ENCODE measurements at regions not wholly inside any gene's neighbourhood (a gene's known extent, or its start where the extent isn't known, plus 50 kb on each side); places are given as distances from the start of the nearest gene placed in this dataset.

DNA sequence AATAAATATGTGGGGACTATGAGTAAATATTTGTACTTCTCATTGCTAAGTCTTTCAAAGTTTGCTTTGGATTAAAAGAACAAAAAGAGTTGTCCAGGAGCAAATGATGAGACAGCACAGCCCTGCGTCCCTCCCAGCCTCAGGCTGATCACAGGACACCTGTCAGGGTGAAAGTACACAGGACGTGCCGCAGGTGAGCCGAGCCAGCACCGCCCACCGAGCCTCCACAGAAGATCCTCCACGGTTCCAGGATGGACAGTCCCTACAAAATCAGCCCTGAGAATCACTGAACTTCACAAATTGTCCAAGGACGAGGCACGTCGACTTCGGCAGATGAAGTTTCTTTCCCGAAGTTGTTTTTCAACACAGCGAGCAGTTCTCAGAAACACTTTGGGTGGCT, 661.5 kb downstream of the BRD1 start:
- Mint-ChIP-seq H3K9me3 (peaks cover 2% of the 10 kb centered on the region), H3K36me3 (ENCODE audit: low read depth) (no peaks in the 10 kb centered on the region), H3K4me1 (no peaks in the 10 kb centered on the region), H3K4me3 (no peak overlapping the region), H3K27ac (ENCODE audit: unreplicated experiment) (no peak overlapping the region), H3K27me3 (ENCODE audit: low read depth) (peaks cover 1% of the 10 kb centered on the region)
- DNase-seq (ENCODE audit: low read depth, low spot score): no peak
- TF ChIP-seq, protein P1, sequence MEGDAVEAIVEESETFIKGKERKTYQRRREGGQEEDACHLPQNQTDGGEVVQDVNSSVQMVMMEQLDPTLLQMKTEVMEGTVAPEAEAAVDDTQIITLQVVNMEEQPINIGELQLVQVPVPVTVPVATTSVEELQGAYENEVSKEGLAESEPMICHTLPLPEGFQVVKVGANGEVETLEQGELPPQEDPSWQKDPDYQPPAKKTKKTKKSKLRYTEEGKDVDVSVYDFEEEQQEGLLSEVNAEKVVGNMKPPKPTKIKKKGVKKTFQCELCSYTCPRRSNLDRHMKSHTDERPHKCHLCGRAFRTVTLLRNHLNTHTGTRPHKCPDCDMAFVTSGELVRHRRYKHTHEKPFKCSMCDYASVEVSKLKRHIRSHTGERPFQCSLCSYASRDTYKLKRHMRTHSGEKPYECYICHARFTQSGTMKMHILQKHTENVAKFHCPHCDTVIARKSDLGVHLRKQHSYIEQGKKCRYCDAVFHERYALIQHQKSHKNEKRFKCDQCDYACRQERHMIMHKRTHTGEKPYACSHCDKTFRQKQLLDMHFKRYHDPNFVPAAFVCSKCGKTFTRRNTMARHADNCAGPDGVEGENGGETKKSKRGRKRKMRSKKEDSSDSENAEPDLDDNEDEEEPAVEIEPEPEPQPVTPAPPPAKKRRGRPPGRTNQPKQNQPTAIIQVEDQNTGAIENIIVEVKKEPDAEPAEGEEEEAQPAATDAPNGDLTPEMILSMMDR (conservative IDR thresholded peaks at IDR 0.05): no peak

DNA sequence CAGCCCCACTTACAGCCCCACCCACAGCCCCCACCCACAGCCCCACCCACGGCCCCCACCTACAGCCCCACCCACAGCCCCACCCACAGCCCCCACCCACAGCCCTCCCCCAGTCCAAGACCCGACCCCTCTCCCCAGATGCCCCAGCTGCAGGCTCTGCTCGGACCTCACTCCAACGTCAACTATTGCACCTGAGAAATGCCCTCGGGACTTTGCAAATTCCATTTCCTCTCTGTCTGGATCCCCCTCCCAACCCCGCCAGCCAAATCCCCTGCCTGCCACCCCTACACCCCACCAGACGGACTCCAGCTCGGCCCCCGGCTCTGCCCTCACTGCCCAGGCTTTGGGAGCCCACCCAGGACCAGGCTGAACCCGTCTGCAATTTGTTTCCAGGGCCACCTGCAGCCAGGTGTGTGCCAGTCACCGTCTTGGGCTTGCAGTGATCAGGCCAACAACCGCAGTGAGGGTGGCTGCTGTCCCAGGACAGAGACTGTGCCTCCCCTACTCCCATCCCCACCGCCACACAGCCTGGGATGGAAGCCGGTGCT, 662.8 kb downstream of the BRD1 start:
- no peaks in the 10 kb centered on the region for H3K27me3 Mint-ChIP-seq (ENCODE audit: low read depth)

DNA sequence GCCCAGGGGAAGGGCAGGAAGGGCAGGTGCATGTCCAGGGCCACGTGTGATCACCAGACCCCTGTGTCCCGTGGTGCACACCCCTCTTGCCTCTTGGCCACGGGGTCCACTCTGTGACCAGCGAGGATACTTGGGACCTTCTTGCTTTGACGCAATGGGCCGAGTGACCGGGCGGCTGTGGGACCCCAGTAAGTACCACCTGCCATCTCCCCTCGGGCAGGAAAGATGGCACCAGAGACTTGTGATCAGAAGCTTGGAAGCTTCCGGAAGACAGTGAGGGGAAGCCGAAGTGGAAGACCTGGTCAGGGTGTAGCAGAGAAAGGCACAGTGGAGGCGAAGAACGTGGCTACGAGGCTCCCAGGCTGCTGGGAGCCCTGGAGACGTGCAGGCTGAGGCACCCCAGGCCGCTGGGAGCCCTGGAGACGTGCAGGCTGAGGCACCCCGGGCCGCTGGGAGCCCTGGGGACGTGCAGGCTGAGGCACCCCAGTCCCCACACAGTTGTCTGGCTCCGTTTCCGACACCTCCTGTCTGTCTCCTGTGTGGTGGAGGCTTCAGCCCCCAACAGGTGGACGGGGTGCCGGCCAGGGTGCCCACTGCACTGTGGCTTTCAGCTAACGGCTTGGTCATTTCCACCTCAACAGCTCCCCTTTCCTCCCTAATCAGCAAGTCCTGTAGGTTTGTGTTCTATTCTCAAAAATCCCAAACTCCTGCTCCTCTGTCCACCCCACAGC, 663.5 kb downstream of the BRD1 start:
- Mint-ChIP-seq H3K36me3 (ENCODE audit: low read depth) (no peaks in the 10 kb centered on the region), H3K4me1 (no peaks in the 10 kb centered on the region), H3K9me3 (no peaks in the 10 kb centered on the region), H3K27me3 (ENCODE audit: low read depth) (no peaks in the 10 kb centered on the region), H3K27ac (ENCODE audit: unreplicated experiment) (no peak overlapping the region), H3K4me3 (no peak overlapping the region)
- TF ChIP-seq, protein P1 (conservative IDR thresholded peaks at IDR 0.05): no peak
- DNase-seq (ENCODE audit: low read depth, low spot score): no peak

More for the DNA sequence above, 662.8 kb downstream of the BRD1 start:
- no peak overlapping the region for H3K4me3 Mint-ChIP-seq
- H3K4me1 Mint-ChIP-seq: no peaks in the 10 kb centered on the region
- no peaks in the 10 kb centered on the region for H3K36me3 Mint-ChIP-seq (ENCODE audit: low read depth)
- TF ChIP-seq, protein P1 (conservative IDR thresholded peaks at IDR 0.05): no peak
- no peaks in the 10 kb centered on the region for H3K9me3 Mint-ChIP-seq
- H3K27ac Mint-ChIP-seq (ENCODE audit: unreplicated experiment): no peak overlapping the region
- no peak for DNase-seq (ENCODE audit: low read depth, low spot score)

DNA sequence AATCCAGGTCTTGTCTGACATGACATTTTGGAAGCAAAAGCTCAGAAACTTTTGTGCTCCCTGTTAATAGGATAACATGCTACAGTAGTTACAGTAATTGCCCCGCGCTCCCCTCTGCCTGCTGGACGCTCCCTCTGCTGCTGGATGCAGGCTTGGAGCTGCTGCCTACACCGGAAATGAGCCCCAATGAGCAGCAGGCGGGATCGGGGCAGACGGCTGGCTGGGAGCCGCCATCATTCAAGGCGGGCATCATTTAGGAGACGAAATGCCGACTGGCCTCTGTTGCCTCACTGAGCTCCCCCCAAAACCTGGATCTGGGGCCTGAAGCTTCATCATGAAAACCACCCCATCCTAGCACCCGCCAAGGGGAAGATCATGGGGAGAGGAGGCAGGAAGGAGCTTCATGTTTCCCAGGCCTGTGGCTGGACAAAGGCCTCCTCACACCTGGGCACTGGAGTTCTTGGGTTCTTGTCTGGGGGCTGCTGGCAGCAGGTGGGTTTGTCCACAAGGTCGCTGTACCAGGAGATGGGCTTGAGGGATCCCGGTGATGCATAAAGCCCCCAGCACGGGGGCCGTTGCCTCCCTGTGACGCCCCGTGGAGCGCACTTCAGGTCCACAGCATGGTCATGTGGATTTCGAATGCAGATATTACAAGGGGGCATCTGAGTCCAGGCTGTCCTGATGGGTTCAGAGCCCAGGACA, 664.3 kb downstream of the BRD1 start:
- Mint-ChIP-seq H3K27me3 (ENCODE audit: low read depth) (no peaks in the 10 kb centered on the region), H3K9me3 (no peaks in the 10 kb centered on the region), H3K27ac (ENCODE audit: unreplicated experiment) (no peak overlapping the region), H3K4me1 (no peaks in the 10 kb centered on the region), H3K4me3 (no peak overlapping the region), H3K36me3 (ENCODE audit: low read depth) (no peaks in the 10 kb centered on the region)
- TF ChIP-seq, protein P1 (conservative IDR thresholded peaks at IDR 0.05): no peak
- no peak for DNase-seq (ENCODE audit: low read depth, low spot score)

DNA sequence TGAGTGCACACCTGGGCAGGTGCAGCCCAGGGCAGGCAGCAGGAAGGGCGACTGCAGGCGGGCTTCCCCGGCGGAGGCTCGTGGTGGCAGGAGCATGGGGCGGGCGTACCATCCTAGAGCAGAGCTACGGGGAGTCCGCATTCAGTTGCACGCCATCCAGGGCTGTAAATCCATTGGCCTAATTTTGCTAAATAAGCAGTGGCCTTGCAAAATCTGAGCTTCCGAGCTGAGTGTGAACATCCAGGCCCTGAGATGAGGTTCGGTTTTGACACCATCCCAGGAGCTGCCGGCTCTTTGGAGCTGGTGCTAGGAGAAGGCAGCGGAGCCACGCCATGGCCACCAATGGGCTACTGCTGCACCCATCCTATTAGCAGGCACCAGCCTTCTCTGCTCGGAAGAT, 664.8 kb downstream of the BRD1 start:
- no peaks in the 10 kb centered on the region for H3K4me1 Mint-ChIP-seq
- no peak for DNase-seq (ENCODE audit: low read depth, low spot score)
- H3K9me3 Mint-ChIP-seq: no peaks in the 10 kb centered on the region
- no peaks in the 10 kb centered on the region for H3K27me3 Mint-ChIP-seq (ENCODE audit: low read depth)
- H3K27ac Mint-ChIP-seq (ENCODE audit: unreplicated experiment): no peak overlapping the region
- no peaks in the 10 kb centered on the region for H3K36me3 Mint-ChIP-seq (ENCODE audit: low read depth)
- TF ChIP-seq, protein P1 (conservative IDR thresholded peaks at IDR 0.05): no peak
- H3K4me3 Mint-ChIP-seq: no peak overlapping the region

All from neural crest cell (in vitro differentiated cells).